Keratinocyte (primary cell): ENCODE measurements at regions not wholly inside any gene's neighbourhood (a gene's known extent, or its start where the extent isn't known, plus 50 kb on each side); places are given as distances from the start of the nearest gene placed in this dataset.

Source experiments
- DNase-seq: peaks from one replicate; pipeline ENCODE4 v3.0.0-alpha.2; 2011; ENCODE audit warnings: low read depth, missing footprints, low spot score
- FAIRE-seq: peaks from 2 replicates; lab custom pipeline; 2011; peaks lifted over from hg19 to GRCh38; lab: Jason Lieb, UNC
- H2AFZ ChIP-seq: 2 replicates; pipeline ENCODE4 v1.6.0; 2012; ENCODE audit warnings: low read length, control low read depth, inconsistent platforms; ENCODE audit not compliant: control insufficient read depth
- H3K27ac ChIP-seq: 2 replicates; pipeline ENCODE4 v1.5.1; 2011; ENCODE audit warnings: low read length; ENCODE audit not compliant: control insufficient read depth, insufficient read depth
- H3K27me3 ChIP-seq: 3 replicates; pipeline ENCODE4 v1.6.0; 2011; ENCODE audit warnings: low read length; ENCODE audit not compliant: control insufficient read depth, insufficient read depth; ENCODE audit errors: extremely low read depth
- H3K36me3 ChIP-seq, 2 experiments: 2 replicates in 1 of 2; 3 replicates in 1 of 2; pipeline ENCODE4 v1.5.1; 2011; ENCODE audit warnings: low read length in 2 of 2, mild to moderate bottlenecking in 1 of 2; ENCODE audit not compliant: control insufficient read depth in 2 of 2, insufficient read depth in 2 of 2; ENCODE audit errors: extremely low read depth in 1 of 2
- H3K4me1 ChIP-seq: 3 replicates; pipeline ENCODE4 v1.5.1; 2011; ENCODE audit warnings: low read length; ENCODE audit not compliant: control insufficient read depth, insufficient read depth; ENCODE audit errors: extremely low read depth
- H3K4me2 ChIP-seq: 3 replicates; pipeline ENCODE4 v1.6.0; 2011; ENCODE audit warnings: low read depth, low read length; ENCODE audit not compliant: control insufficient read depth, insufficient read depth; ENCODE audit errors: extremely low read depth
- H3K4me3 ChIP-seq, 3 experiments: fragments of 200-600 bp in 1 of 3; sonication (generic) in 1 of 3; 2 replicates in 2 of 3; 3 replicates in 1 of 3; pipeline ENCODE4 v1.5.1; 2011 to 2016; ENCODE audit warnings: low read length in 3 of 3, mild to moderate bottlenecking in 3 of 3, control low read depth in 2 of 3, inconsistent platforms in 1 of 3, low read depth in 1 of 3, mixed read lengths in 1 of 3, mixed run types in 1 of 3, moderate library complexity in 1 of 3; ENCODE audit not compliant: control insufficient read depth in 2 of 3, insufficient read depth in 2 of 3; ENCODE audit errors: extremely low read depth in 1 of 3
- H3K79me2 ChIP-seq: 2 replicates; pipeline ENCODE4 v1.6.0; 2012; ENCODE audit warnings: low read length; ENCODE audit not compliant: control insufficient read depth, insufficient read depth
- H3K9ac ChIP-seq: 3 replicates; pipeline ENCODE4 v1.6.0; 2011; ENCODE audit warnings: low read length; ENCODE audit not compliant: control insufficient read depth, insufficient read depth; ENCODE audit errors: extremely low read depth
- H3K9me1 ChIP-seq: 3 replicates; pipeline ENCODE4 v1.6.0; 2011; ENCODE audit warnings: low read length; ENCODE audit not compliant: control insufficient read depth, insufficient read depth; ENCODE audit errors: extremely low read depth
- H3K9me3 ChIP-seq: 2 replicates; pipeline ENCODE4 v1.5.1; 2012; ENCODE audit warnings: low read depth, low read length; ENCODE audit not compliant: control insufficient read depth
- H4K20me1 ChIP-seq: 3 replicates; pipeline ENCODE4 v1.6.0; 2011; ENCODE audit warnings: low read length; ENCODE audit not compliant: control insufficient read depth, insufficient read depth; ENCODE audit errors: extremely low read depth
- EZH2 ChIP-seq: IDR thresholded peaks from one replicate; pipeline ENCODE4 v1.6.1; 2012; ENCODE audit warnings: inconsistent platforms, mild to moderate bottlenecking, low read length, moderate library complexity
- dilution Hi-C: fragments of 300-500 bp; cut with MboI; formaldehyde crosslinking; loops from one replicate; pipeline ENCODE4 v1.7.0; 2020; ENCODE audit warnings: low sequenced_read_pairs; ENCODE audit not compliant: extremely low pct_ligation_motif_present
- TF ChIP-seq, protein P1 (sequence below), 3 experiments: IDR thresholded peaks in 1 of 3; conservative IDR thresholded peaks in 1 of 3; optimal IDR thresholded peaks in 1 of 3; 2 replicates in 2 of 3; 3 replicates in 1 of 3; pipeline versions ENCODE3 to v1.5.1; 2011; ENCODE audit warnings: low read length in 3 of 3, mild to moderate bottlenecking in 3 of 3, moderate library complexity in 2 of 3, control low read depth in 1 of 3, inconsistent platforms in 1 of 3; ENCODE audit not compliant: insufficient read depth in 2 of 3; ENCODE audit errors: extremely low read depth in 1 of 3

GRCh38 chr18:55751476-55751875 is 163.5 kb upstream of the TCF4 start:
- Histone ChIP-seq H3K9ac (no peak overlapping the region), H3K4me2 (no peak overlapping the region), H3K27ac (no peak overlapping the region), H3K79me2 (no peaks in the 10 kb centered on the region), H4K20me1 (no peaks in the 10 kb centered on the region), H3K4me1 (peaks cover 5% of the 10 kb centered on the region), H3K9me1 (no peaks in the 10 kb centered on the region), H3K27me3 (no peaks in the 10 kb centered on the region), H3K9me3 (no peaks in the 10 kb centered on the region), H2AFZ (no peak overlapping the region), H3K4me3 (no peak overlapping the region), H3K36me3 (no peaks in the 10 kb centered on the region)
- no peak for TF ChIP-seq EZH2
- TF ChIP-seq, protein P1, sequence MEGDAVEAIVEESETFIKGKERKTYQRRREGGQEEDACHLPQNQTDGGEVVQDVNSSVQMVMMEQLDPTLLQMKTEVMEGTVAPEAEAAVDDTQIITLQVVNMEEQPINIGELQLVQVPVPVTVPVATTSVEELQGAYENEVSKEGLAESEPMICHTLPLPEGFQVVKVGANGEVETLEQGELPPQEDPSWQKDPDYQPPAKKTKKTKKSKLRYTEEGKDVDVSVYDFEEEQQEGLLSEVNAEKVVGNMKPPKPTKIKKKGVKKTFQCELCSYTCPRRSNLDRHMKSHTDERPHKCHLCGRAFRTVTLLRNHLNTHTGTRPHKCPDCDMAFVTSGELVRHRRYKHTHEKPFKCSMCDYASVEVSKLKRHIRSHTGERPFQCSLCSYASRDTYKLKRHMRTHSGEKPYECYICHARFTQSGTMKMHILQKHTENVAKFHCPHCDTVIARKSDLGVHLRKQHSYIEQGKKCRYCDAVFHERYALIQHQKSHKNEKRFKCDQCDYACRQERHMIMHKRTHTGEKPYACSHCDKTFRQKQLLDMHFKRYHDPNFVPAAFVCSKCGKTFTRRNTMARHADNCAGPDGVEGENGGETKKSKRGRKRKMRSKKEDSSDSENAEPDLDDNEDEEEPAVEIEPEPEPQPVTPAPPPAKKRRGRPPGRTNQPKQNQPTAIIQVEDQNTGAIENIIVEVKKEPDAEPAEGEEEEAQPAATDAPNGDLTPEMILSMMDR (optimal IDR thresholded peaks at IDR 0.05 in 1 of 3, IDR thresholded peaks at IDR 0.05 in 1 of 3, conservative IDR thresholded peaks at IDR 0.05 in 1 of 3; ENCODE audit: extremely low read depth in 1 of 3, insufficient read depth in 2 of 3, low read length in 3 of 3): no peak
- FAIRE-seq (no peak), DNase-seq (no peak)
- dilution Hi-C loops: no loop called here

DNA sequence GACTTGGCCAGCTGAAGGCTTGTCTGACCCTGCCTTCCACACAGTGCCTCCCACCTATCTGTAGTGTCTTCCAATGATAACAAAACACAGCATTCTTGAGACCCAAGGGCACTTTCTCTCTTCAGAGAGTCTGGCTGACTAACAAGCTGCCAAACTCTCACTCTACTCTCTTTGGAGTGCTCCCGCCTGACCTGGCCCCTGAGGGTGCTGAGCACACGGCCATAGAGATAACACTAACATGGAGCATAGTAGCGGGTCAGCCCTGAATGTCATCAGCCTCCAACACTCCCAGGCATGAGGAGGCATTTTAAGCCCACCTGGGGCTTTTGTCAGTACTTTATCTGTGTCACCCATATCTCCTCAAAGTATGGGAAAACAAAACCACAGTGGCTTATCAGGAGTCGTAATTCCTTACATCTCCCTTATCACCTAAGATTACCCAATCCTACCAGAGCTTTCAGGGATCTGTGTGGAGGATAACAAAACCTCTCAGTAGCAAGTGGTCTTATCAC is 160.3 kb upstream of the TCF4 start:
- TF ChIP-seq EZH2: no peak
- TF ChIP-seq, protein P1 (optimal IDR thresholded peaks at IDR 0.05 in 1 of 3, IDR thresholded peaks at IDR 0.05 in 1 of 3, conservative IDR thresholded peaks at IDR 0.05 in 1 of 3; ENCODE audit: extremely low read depth in 1 of 3, insufficient read depth in 2 of 3, low read length in 3 of 3): no peak
- H3K4me1 ChIP-seq: no peaks in the 10 kb centered on the region
- DNase-seq (no peak), FAIRE-seq (no peak)
- H3K4me3 ChIP-seq: no peak overlapping the region
- H3K9ac ChIP-seq: no peak overlapping the region
- H3K9me1 ChIP-seq: no peaks in the 10 kb centered on the region
- no peak overlapping the region for H3K4me2 ChIP-seq
- no peaks in the 10 kb centered on the region for H3K79me2 ChIP-seq
- H2AFZ ChIP-seq: no peak overlapping the region
- no peaks in the 10 kb centered on the region for H4K20me1 ChIP-seq
- no peaks in the 10 kb centered on the region for H3K9me3 ChIP-seq
- no peak overlapping the region for H3K27ac ChIP-seq
- H3K27me3 ChIP-seq: no peaks in the 10 kb centered on the region
- dilution Hi-C loops: no loop called here
- H3K36me3 ChIP-seq: no peaks in the 10 kb centered on the region
